Right lobe of liver (tissue), 4 donors: ENCODE measurements at regions not wholly inside any gene's neighbourhood (a gene's known extent, or its start where the extent isn't known, plus 50 kb on each side); places are given as distances from the start of the nearest gene placed in this dataset.

Experiments
- CTCF ChIP-seq, 4 donors: fragments of 200-600 bp in 3 of 4; fragments of 450-650 bp in 1 of 4; IDR thresholded peaks; one replicate each; pipeline versions ENCODE4 v1.5.1 to v1.8.0; 2016 to 2022; ENCODE audit warnings: antibody characterized with exemption in 4 of 4, mild to moderate bottlenecking in 2 of 4
- POLR2A ChIP-seq: fragments of 450-650 bp; IDR thresholded peaks from one replicate; pipeline ENCODE4 v1.6.1; 2017; ENCODE audit warnings: antibody characterized with exemption, mild to moderate bottlenecking
- donor health status: DM: no; HTN: no; CAD: no.
- donor health status: DM: no; HTN: no; CAD: no.
- donor health status: DM: no; HTN: yes; CAD: no.

GRCh38 chr16:60905811-60906210 is 1130.4 kb downstream of the CDH8 start:
- TF ChIP-seq CTCF (IDR thresholded peaks at IDR 0.05) (no peak), POLR2A (no peak)
